GM21423 (cell line): ENCODE measurements at regions not wholly inside any gene's neighbourhood (a gene's known extent, or its start where the extent isn't known, plus 50 kb on each side); places are given as distances from the start of the nearest gene placed in this dataset.

Experiments
- ATAC-seq: cut with Tn5 transposase; IDR thresholded peaks from one replicate; pipeline ENCODE4 v1.9.1; 2021; ENCODE audit warnings: mild to moderate bottlenecking, moderate library complexity; ENCODE audit not compliant: unreplicated experiment

DNA sequence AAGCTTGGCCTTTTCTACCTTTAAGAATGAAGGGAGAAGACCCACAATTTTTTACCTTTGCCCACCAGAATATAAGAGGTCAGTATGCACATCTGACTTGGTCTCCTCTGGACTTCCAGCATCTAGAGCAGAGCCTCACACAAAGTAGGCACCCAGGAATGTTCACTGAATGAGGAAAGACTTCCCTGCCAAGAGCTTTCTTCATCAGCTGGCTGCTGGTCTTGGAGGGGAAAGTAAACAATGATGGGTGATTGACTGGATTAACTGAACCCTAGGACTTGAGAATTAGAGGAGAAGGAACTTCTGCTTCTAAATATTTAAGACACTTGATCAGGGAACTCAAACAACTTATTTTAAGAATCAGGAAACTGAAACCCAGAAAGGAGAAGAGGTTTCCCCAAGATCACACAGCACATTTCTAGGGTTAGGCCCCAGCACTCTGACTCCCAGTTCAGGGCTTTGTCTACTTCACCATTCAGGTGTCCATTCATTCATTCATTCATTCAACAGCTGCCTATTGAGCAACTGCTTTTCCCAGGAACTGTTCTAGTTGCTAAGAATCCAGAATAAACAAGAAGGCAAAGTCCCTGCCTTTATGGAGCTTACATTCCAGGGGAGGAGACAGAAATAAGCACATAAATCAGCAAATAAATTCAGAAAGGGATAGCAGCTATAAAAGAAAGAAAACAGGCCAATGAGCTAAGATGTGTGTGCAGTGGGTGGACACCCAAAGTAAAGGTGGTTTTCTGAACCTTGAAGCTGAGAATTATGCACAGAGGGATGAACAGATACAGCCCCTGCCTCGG, 216.9 kb upstream of the LRFN2 start:
- no peak for ATAC-seq

DNA sequence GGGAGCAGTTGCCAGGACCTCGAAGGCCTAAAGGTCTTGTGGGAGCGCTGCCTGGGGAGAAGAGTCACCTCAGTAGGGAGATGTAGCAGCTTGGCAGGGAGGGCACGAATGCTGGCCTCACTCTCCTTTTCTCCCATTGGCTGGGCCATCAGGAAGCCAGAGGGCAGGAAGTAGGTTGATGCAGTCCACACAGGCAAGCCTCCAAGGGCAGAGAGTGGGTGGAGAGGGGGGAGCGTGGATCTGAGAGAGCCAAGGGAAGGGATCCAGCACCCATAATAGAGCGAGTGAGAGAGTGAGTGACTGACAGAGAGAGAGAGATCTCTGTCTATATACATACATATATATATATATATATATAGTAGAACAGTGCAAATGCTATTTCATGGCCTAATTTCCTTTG, 215.3 kb upstream of the LRFN2 start:
- ATAC-seq: no peak

DNA sequence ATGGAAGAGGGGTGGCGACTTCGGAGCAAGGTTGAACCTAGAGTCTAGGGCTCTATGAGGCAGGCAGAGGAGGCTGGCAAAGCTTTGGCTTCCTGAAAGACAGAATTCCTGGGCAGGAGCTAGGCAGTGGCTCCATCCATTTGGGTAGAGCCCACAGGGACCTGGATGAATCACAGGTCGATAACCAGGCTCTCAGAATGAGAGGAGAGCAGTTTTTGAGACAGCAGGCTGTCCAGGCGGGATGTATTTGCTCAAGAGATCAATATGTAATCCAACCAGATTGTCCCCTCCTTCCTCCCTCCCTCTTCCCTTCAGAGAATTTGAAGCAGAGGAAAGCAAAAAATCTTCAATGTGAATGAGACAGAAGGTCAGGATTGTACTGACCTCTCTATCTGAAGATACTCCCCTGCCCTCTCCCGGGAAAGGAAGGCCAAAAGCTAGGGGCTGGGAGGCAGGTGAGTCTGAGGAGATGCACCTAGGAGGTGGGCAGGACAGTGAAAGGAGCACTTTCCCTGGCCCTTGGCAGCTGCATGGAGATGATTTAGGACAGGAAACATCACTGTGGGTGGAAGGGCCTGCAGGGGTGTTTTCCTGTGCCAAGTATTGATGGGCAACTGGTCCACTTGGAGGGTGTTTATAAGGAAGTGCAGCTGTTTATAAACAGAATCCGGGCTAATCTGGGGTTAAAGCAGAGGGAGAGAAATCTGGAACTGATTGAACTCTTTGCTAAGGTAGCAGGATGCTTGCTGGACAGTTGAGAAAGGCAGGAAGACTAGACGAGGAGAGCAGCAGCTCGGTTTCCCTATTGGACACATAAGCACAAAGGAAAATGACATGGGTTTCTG, 212.4 kb upstream of the LRFN2 start:
- ATAC-seq: no peak

DNA sequence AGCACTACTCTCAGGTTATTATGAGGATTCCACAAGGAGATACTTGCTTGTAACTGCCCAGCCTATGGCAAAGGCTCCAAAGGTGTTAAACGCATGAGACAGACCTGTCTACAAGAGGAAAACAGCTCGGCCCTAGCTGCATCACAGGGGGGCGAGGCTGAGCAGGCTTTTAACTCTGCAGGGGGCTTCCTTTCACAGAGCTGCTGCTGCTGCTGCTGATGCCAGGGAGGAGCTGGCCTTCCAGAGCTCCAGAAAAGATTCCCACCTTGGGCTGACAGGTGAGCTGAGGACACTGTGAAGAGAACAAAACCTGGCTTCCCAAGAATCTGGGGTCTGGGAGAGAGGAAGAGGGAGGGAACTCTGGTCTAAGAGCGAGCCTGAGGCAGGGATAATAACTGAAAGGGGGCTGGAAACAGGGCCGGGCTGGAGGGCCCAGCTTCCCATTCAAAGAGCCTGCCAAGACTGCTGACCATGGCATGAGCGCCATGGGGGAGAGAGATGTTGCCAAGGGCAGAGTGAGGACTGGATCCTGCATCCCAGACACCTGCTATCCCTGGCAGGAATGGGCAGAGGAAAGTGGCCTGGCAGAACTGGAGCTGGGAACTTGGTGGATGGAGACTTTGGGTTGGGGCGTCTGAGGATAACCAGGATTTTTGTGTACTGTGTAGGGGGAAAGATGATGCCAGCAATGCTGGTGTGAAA, 211.1 kb upstream of the LRFN2 start:
- ATAC-seq: no peak

GRCh38 chr6:40796260-40797221, 209.4 kb upstream of the LRFN2 start:
- no peak for ATAC-seq

GRCh38 chr6:40794586-40794985, 207.4 kb upstream of the LRFN2 start:
- ATAC-seq: no peak

GRCh38 chr6:40792183-40792582, 205.0 kb upstream of the LRFN2 start:
- no peak for ATAC-seq

DNA sequence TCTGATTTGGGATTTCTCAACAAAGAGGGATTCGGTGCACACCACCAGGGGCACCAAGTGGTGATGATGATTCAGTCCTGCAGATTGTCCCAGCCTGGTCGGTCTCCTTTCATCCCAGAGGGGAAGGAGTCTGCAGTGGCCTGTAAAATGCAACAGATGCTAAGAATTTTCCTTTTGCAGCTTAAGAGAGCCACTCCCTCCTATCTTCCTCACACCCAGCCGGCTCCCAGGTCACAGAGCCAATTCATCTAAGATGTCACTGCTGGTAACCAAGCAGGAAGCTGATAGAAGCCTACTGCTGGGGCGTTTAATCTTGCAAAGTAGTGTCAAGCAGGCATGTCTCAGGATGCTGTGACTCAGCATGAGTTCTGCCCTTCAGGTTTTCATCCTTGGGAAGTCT, 203.8 kb upstream of the LRFN2 start:
- no peak for ATAC-seq

GRCh38 chr6:40788661-40789655, 201.8 kb upstream of the LRFN2 start:
- no peak for ATAC-seq

DNA sequence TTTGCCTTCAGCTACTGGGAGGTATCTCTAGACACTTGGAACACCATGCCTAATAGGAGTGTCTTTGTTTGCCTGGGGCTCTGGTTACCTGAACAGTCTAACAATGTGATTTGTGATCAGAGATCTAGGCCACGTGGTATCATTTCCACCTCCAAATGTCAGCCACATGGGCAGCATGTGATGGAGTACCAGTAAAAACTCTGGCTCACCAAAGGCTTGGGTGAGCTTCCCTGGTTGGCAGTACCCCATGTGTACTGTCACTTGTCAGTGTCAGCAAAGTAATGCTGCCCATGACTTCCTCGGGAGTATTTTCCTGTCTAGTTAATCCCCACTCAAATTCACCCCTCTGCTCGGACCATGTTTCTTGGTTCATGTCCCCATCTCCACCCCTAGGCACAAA, 195.2 kb upstream of the LRFN2 start:
- no peak for ATAC-seq

DNA sequence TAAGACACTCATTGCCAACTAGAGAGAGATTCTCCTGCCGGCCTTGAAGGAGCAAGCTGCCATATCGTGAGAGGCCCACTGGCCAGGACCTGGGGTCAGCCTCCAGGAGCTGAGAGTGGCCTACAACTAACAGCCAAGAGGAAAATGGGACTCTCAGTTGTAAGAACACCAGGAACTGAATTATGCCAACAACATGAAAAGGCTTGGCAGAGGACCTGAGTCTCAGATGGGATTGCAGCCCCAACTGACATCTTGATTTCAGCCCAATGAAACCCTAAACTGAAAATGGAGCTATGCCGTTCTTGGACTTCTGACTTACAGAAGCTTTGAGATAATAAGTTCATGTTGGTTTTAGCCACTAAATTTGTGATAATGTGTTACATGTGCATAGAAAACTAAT, 193.5 kb upstream of the LRFN2 start:
- no peak for ATAC-seq

DNA sequence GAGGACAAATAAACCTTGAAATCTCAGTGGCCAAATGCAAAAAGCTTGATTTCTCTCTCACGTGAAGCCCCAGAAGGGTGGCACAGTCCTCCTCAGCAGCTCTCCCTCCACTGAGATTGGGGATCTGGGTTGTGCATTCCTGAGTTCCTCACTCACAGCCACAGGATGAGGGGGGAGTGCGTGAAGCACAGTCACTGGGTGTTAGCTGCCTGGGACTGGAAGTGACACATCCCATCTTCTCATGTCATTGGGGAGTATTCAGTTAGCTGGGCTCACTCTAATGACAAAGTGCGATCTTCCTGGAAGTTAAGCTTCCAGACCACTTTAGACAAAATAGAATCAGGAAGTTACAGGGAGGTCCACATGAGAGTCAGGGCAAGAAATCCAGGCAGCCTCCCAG, 192.2 kb upstream of the LRFN2 start:
- ATAC-seq: no peak

GRCh38 chr6:40778918-40779317, 191.8 kb upstream of the LRFN2 start:
- no peak for ATAC-seq

- no peak for ATAC-seq
Observed at GRCh38 chr6:40778196-40778595, 191.0 kb upstream of the LRFN2 start.

DNA sequence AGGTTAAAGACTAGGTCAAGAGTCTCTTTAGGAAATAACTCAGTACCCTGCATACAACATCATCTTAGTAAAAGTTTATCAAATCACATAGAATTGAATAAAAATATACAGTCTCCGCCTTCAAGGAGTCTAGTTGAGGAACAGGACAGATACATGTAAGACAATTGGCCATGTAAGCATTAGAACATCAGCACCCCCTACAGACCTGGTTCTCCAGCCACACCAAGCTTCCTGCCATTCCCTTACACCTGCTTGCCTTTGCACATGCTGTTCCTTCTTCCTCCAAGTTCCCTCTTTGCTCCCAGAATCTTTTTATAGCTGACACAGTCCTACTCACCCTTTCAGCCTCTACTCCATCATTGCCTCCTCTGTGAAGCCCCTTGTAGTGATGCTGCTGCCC, 187.8 kb upstream of the LRFN2 start:
- ATAC-seq: no peak

DNA sequence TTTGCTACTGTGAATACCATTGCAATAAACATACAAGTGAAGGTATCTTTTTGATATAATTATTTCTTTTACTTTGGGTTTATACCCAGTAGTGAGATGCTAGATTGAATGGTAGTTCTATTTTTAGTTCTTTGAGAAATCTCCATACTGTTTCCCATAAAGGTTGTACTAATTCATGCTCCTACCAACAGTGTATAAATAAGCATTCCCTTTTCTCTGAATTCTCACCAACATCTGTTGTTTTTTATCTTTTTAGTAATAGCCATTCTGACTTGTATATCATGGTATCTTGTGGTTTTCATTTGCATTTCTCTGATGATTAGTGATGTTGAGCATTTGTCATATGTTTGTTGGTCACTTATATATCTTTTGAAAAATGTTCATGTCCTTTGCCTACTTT, 183.6 kb upstream of the LRFN2 start:
- ATAC-seq: no peak

DNA sequence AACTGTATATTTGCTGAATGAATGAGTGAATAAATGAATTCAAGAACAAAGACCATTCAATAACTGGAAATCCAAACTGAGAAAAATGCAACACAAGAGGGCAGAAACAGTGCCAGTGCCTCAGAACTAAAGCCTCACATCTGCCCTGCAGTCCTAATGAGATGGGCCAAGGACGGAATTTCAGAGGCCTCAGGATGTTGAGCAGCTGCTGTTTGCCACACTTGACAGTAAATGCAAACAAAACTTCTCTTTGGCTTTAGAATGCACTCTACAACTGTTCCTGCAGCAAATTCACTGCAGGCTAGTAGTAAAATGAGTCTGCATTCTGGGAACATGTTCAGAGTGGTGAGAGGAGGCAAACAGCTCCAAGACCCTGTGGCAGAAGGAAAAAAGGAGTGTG, 177.6 kb upstream of the LRFN2 start:
- ATAC-seq: no peak

GRCh38 chr6:40762981-40763380, 175.8 kb upstream of the LRFN2 start:
- no peak for ATAC-seq

- ATAC-seq: no peak
Observed at GRCh38 chr6:40760887-40761286, 173.7 kb upstream of the LRFN2 start.
